ENCODE measurements at regions not wholly inside any gene's neighbourhood (a gene's known extent, or its start where the extent isn't known, plus 50 kb on each side); places are given as distances from the start of the nearest gene placed in this dataset.
A peak's percentile ranks its signal among the peaks of the same experiment; 100 is the strongest.
"Not testable (repeated sequence)": the region's sequence is repeated elsewhere in the genome, so short reads cannot be mapped to it uniquely, and the experiment has no call there.

- no peak for TF ChIP-seq CTCF (IDR thresholded peaks at IDR 0.05)
- no peaks in the 10 kb centered on the region for H3K27me3 ChIP-seq
- intact Hi-C loops (cut with DNase I) = no loop called here
Observed at GRCh38 chr5:123283499-123283898, 139.7 kb downstream of the CEP120 start.

DNA sequence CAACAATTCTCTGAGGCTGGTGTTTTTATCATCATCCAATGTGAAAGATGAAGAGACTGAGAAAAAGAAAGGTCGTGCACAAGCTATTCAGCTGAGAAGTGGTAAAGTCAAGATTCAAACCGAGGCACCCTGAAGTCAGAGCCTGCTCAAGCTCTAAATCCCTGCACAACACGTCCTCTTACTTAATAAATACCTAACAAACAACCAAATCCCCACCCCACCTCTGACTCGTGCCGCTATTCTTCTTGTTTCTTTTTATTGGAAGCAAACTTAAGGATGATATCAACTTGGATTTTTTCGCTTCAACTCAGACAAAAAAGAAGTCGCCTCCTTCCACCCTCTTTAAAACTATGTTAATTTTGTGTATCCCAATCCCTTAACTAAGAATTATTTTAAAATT lies 140.2 kb downstream of the CEP120 start:
- intact Hi-C loops (cut with DNase I) = no loop called here
- no peak for DNase-seq (ENCODE audit: low spot score in 2 of 2)
- no peaks in the 10 kb centered on the region for H3K27me3 ChIP-seq

More at GRCh38 chr5:123283499-123283898, 139.7 kb downstream of the CEP120 start:
- H3K9me3 ChIP-seq = no peaks in the 10 kb centered on the region
- peak overlapping the region; percentile 91 to 92 for H3K27ac ChIP-seq
- H3K4me3 ChIP-seq = peak overlapping the region; percentile 2 to 65
- H3K36me3 ChIP-seq = no peaks in the 10 kb centered on the region
- no peak for DNase-seq (ENCODE audit: low spot score in 2 of 2)
- peaks cover 0 to 8% of the 10 kb centered on the region in 2 donors for H3K4me1 ChIP-seq

DNA sequence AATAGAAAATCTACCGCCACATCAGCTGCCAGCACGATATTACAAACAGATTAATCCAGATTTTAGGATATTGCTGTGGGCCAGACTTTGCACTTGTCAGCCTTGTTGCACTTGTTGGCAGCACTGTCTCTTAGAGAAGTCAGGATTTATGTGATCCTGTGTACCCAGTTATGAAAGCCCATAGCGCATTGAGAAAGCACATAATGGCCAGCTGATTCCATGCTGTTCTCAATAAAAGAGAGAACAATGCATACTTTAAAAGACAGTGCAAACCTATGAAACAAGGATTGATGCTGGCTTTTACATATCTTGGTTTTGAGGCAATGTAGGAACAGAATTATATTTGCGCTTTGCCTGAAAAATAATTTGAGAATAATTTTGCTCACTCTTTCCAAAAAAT lies 140.8 kb downstream of the CEP120 start:
- no peak for DNase-seq (ENCODE audit: low spot score in 2 of 2)
- intact Hi-C loops (cut with DNase I) = no loop called here

More for the DNA sequence above, 140.2 kb downstream of the CEP120 start:
- Histone ChIP-seq H3K4me1 (peaks cover 0 to 8% of the 10 kb centered on the region in 2 donors), H3K4me3 (peak overlapping the region; percentile 2 to 65), H3K36me3 (no peaks in the 10 kb centered on the region), H3K27ac (peak overlapping the region; percentile 91 to 92), H3K9me3 (no peaks in the 10 kb centered on the region)
- no peak for TF ChIP-seq CTCF (IDR thresholded peaks at IDR 0.05)

DNA sequence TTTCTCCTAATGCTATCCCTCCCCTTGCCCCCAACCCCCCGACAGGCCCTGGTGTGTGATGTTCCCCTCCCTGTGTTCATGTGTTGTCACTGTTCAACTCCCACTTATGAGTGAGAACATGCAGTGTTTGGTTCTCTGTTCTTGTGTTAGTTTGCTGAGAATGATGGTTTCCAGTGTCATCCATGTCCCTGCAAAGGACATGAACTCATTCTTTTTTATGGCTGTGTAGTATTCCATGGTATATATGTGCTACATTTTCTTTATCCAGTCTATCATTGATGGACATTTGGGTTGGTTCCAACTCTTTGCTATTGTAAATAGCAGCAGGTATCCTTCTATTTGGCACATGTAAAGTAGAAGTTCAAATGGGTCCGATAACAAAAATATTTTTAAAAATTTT lies 142.3 kb downstream of the CEP120 start:
- H3K27ac ChIP-seq; H3K27me3 ChIP-seq; H3K4me1 ChIP-seq; H3K9me3 ChIP-seq; DNase-seq (ENCODE audit: low spot score in 2 of 2); H3K36me3 ChIP-seq; intact Hi-C loops (cut with DNase I); H3K4me3 ChIP-seq: not testable (repeated sequence)

More for the DNA sequence above, 140.8 kb downstream of the CEP120 start:
- H3K4me1 ChIP-seq = peaks cover 0 to 8% of the 10 kb centered on the region in 2 donors
- no peaks in the 10 kb centered on the region for H3K27me3 ChIP-seq
- H3K27ac ChIP-seq = peak overlapping the region; percentile 91 to 92
- no peaks in the 10 kb centered on the region for H3K36me3 ChIP-seq
- TF ChIP-seq CTCF (IDR thresholded peaks at IDR 0.05) = no peak
- H3K4me3 ChIP-seq = peak overlapping the region; percentile 2 to 65
- no peaks in the 10 kb centered on the region for H3K9me3 ChIP-seq

GRCh38 chr5:123279136-123279535 lies 144.1 kb downstream of the CEP120 start:
- Histone ChIP-seq H3K4me3 (peak overlapping the region; percentile 31 to 47), H3K4me1 (peaks cover 0 to 13% of the 10 kb centered on the region in 2 donors), H3K36me3 (no peaks in the 10 kb centered on the region), H3K27me3 (no peaks in the 10 kb centered on the region), H3K9me3 (no peaks in the 10 kb centered on the region), H3K27ac (peak overlapping the region; percentile 50 to 68)
- no peak for DNase-seq (ENCODE audit: low spot score in 2 of 2)
- no peak for TF ChIP-seq CTCF (IDR thresholded peaks at IDR 0.05)
- intact Hi-C loops (cut with DNase I) = loop anchor here (5.0 kb wide), 1 partner anchor 72 kb away; no protein-coding TSS in a partner anchor

GRCh38 chr5:123278284-123278683 lies 144.9 kb downstream of the CEP120 start:
- peaks cover 0 to 12% of the 10 kb centered on the region in 2 donors for H3K4me1 ChIP-seq
- H3K4me3 ChIP-seq = no peak overlapping the region
- H3K27me3 ChIP-seq = no peaks in the 10 kb centered on the region
- no peaks in the 10 kb centered on the region for H3K9me3 ChIP-seq
- TF ChIP-seq CTCF (IDR thresholded peaks at IDR 0.05) = no peak
- peak overlapping the region; percentile 50 to 68 for H3K27ac ChIP-seq
- peak in 1 of 2 donors; percentile 69 for DNase-seq (ENCODE audit: low spot score in 2 of 2)
- H3K36me3 ChIP-seq = no peaks in the 10 kb centered on the region
- intact Hi-C loops (cut with DNase I) = loop anchor here (5.0 kb wide), 1 partner anchor 71 kb away; no protein-coding TSS in a partner anchor

Measured in ascending aorta (tissue), 2 donors.